Type B pancreatic cell (in vitro differentiated cells): ENCODE measurements at regions not wholly inside any gene's neighbourhood (a gene's known extent, or its start where the extent isn't known, plus 50 kb on each side); places are given as distances from the start of the nearest gene placed in this dataset.

Experiments used
- DNase-seq: peaks from one replicate; pipeline ENCODE4 v3.0.0; 2021; ENCODE audit warnings: mixed read lengths; ENCODE audit not compliant: unreplicated experiment; ENCODE audit errors: extremely low spot score
- H3K27ac Mint-ChIP-seq: 2 replicates; pipeline ENCODE4 v1.8.0; 2021; ENCODE audit warnings: mild to moderate bottlenecking, mixed read lengths
- H3K27me3 Mint-ChIP-seq: 2 replicates; pipeline ENCODE4 v1.8.0; 2021; ENCODE audit warnings: mixed read lengths
- H3K36me3 Mint-ChIP-seq: 2 replicates; pipeline ENCODE4 v1.8.0; 2021; ENCODE audit warnings: mixed read lengths
- H3K4me1 Mint-ChIP-seq: one replicate; pipeline ENCODE4 v1.8.0; 2021; ENCODE audit warnings: mixed read lengths; ENCODE audit not compliant: unreplicated experiment
- H3K4me3 Mint-ChIP-seq: 2 replicates; pipeline ENCODE4 v1.8.0; 2021; ENCODE audit warnings: mild to moderate bottlenecking, mixed read lengths
- H3K9me3 Mint-ChIP-seq: 2 replicates; pipeline ENCODE4 v1.8.0; 2021; ENCODE audit warnings: mixed read lengths
- CTCF ChIP-seq: fragments of 200-600 bp; sonication (generic); conservative IDR thresholded peaks from 2 replicates; pipeline ENCODE4 v1.5.0; 2021; ENCODE audit warnings: antibody characterized with exemption, mild to moderate bottlenecking

GRCh38 chr3:95350049-95350448, 1287.2 kb downstream of the NSUN3 start:
- no peak for DNase-seq
- Mint-ChIP-seq H3K4me3 (no peak overlapping the region), H3K9me3 (no peaks in the 10 kb centered on the region), H3K36me3 (no peaks in the 10 kb centered on the region), H3K27ac (no peak overlapping the region), H3K27me3 (no peaks in the 10 kb centered on the region), H3K4me1 (peaks cover 5% of the 10 kb centered on the region)
- TF ChIP-seq CTCF = no peak

- no peak for TF ChIP-seq CTCF
- Mint-ChIP-seq H3K27me3 (no peaks in the 10 kb centered on the region), H3K9me3 (no peaks in the 10 kb centered on the region), H3K4me1 (peaks cover 5% of the 10 kb centered on the region), H3K27ac (no peak overlapping the region), H3K36me3 (no peaks in the 10 kb centered on the region), H3K4me3 (no peak overlapping the region)
- DNase-seq = no peak
Observed at GRCh38 chr3:95351158-95351557, 1288.3 kb downstream of the NSUN3 start.

- Mint-ChIP-seq H3K4me1 (peaks cover 5% of the 10 kb centered on the region), H3K4me3 (no peak overlapping the region), H3K27ac (no peak overlapping the region), H3K9me3 (no peaks in the 10 kb centered on the region), H3K36me3 (no peaks in the 10 kb centered on the region), H3K27me3 (no peaks in the 10 kb centered on the region)
- no peak for DNase-seq
- TF ChIP-seq CTCF = no peak
Observed at GRCh38 chr3:95352471-95352870, 1289.6 kb downstream of the NSUN3 start.

- H3K27me3 Mint-ChIP-seq = no peaks in the 10 kb centered on the region
- no peak overlapping the region for H3K27ac Mint-ChIP-seq
- H3K4me3 Mint-ChIP-seq = no peak overlapping the region
- TF ChIP-seq CTCF = no peak
- H3K36me3 Mint-ChIP-seq = no peaks in the 10 kb centered on the region
- no peaks in the 10 kb centered on the region for H3K4me1 Mint-ChIP-seq
- H3K9me3 Mint-ChIP-seq = no peaks in the 10 kb centered on the region
- no peak for DNase-seq
Observed at GRCh38 chr3:95354489-95354888, 1291.6 kb downstream of the NSUN3 start.

- Mint-ChIP-seq H3K27ac (no peak overlapping the region), H3K36me3 (no peaks in the 10 kb centered on the region), H3K9me3 (no peaks in the 10 kb centered on the region), H3K4me1 (no peaks in the 10 kb centered on the region), H3K27me3 (no peaks in the 10 kb centered on the region), H3K4me3 (no peak overlapping the region)
- no peak for DNase-seq
- TF ChIP-seq CTCF = no peak
Observed at GRCh38 chr3:95356764-95357501, 1294.1 kb downstream of the NSUN3 start.
